WTC11 (cell line): ENCODE measurements at regions not wholly inside any gene's neighbourhood (a gene's known extent, or its start where the extent isn't known, plus 50 kb on each side); places are given as distances from the start of the nearest gene placed in this dataset.

Experiments used
- ATAC-seq: fragments of 200-7000 bp; cut with Tn5 transposase; 2 replicates; pipeline ENCODE4 v1.10.0; 2021; ENCODE audit warnings: mild to moderate bottlenecking, moderate library complexity
- CTCF ChIA-PET: fragments of 300-600 bp; sonication (Branson Sonifier 250); formaldehyde crosslinking; loops from one replicate; lab custom pipeline; 2021; ENCODE audit warnings: antibody characterized with exemption; lab: Charles Lee
- POLR2A ChIA-PET: fragments of 350-600 bp; sonication (Branson Sonifier 250); formaldehyde crosslinking; loops from one replicate; lab custom pipeline; 2021; ENCODE audit warnings: antibody characterized with exemption; lab: Charles Lee
- DNase-seq: peaks from one replicate; pipeline ENCODE4 v3.0.0; 2021; ENCODE audit warnings: low spot score
- H3K27ac Mint-ChIP-seq: 2 replicates; pipeline ENCODE4 v1.8.0; 2021; ENCODE audit warnings: mixed read lengths
- H3K27me3 Mint-ChIP-seq: 2 replicates; pipeline ENCODE4 v1.8.0; 2021; ENCODE audit warnings: low read depth, mild to moderate bottlenecking, moderate library complexity, mixed read lengths
- H3K36me3 Mint-ChIP-seq: 2 replicates; pipeline ENCODE4 v1.8.0; 2021; ENCODE audit warnings: mixed read lengths
- H3K4me1 Mint-ChIP-seq: 2 replicates; pipeline ENCODE4 v1.8.0; 2022; ENCODE audit warnings: mixed read lengths
- H3K4me3 Mint-ChIP-seq: 2 replicates; pipeline ENCODE4 v1.8.0; 2021; ENCODE audit warnings: mild to moderate bottlenecking, moderate library complexity, mixed read lengths
- H3K9me3 Mint-ChIP-seq: 2 replicates; pipeline ENCODE4 v1.8.0; 2021; ENCODE audit warnings: mixed read lengths
- CTCF ChIP-seq: fragments of 200-600 bp; IDR thresholded peaks from 2 replicates; pipeline ENCODE4 v1.8.0; 2022; ENCODE audit warnings: antibody characterized with exemption
- E2F5 ChIP-seq: sonication (generic); formaldehyde crosslinking; IDR thresholded peaks from 2 replicates; pipeline ENCODE4 v1.8.1; 2022; ENCODE audit warnings: mild to moderate bottlenecking, moderate library complexity, missing genetic modification reagents
- IRF1 ChIP-seq: sonication (generic); formaldehyde crosslinking; IDR thresholded peaks from 2 replicates; pipeline ENCODE4 v1.8.0; 2023; ENCODE audit warnings: missing genetic modification reagents
- MXD4 ChIP-seq: fragments of 250-450 bp; sonication (Bioruptor Pico); IDR thresholded peaks from 2 replicates; pipeline ENCODE4 v1.8.0; 2021; ENCODE audit warnings: mild to moderate bottlenecking, moderate library complexity, borderline replicate concordance
- PRDM15 ChIP-seq: sonication (generic); formaldehyde crosslinking; IDR thresholded peaks from 2 replicates; pipeline ENCODE4 v1.8.0; 2022; ENCODE audit warnings: missing genetic modification reagents
- TCF7 ChIP-seq: sonication (generic); formaldehyde crosslinking; IDR thresholded peaks from 2 replicates; pipeline ENCODE4 v1.8.0; 2022; ENCODE audit warnings: mild to moderate bottlenecking, low read depth, missing genetic modification reagents, moderate library complexity
- ZMAT4 ChIP-seq: fragments of 250-450 bp; sonication (Bioruptor Pico); IDR thresholded peaks from 2 replicates; pipeline ENCODE4 v1.9.0; 2021; ENCODE audit warnings: mild to moderate bottlenecking
- ZNF121 ChIP-seq: sonication (generic); formaldehyde crosslinking; IDR thresholded peaks from 2 replicates; pipeline ENCODE4 v1.8.0; 2023; ENCODE audit warnings: missing genetic modification reagents
- ZNF138 ChIP-seq: sonication (generic); formaldehyde crosslinking; conservative IDR thresholded peaks from 2 replicates; pipeline ENCODE4 v1.8.1; 2022; ENCODE audit warnings: mild to moderate bottlenecking, moderate library complexity, missing genetic modification reagents
- ZNF532 ChIP-seq: fragments of 250-450 bp; sonication (Bioruptor Pico); IDR thresholded peaks from 2 replicates; pipeline ENCODE4 v1.9.0; 2021; ENCODE audit warnings: mild to moderate bottlenecking, borderline replicate concordance

GRCh38 chr10:46234026-46234425 lies 52.8 kb upstream of the ANTXRL start:
- ChIA-PET POLR2A (no interaction called here), CTCF (no interaction called here)
- no peak overlapping the region for H3K4me3 Mint-ChIP-seq
- ATAC-seq, result no peak
- no peaks in the 10 kb centered on the region for H3K27me3 Mint-ChIP-seq
- no peak for DNase-seq
- no peak overlapping the region for H3K27ac Mint-ChIP-seq
- peaks cover 8% of the 10 kb centered on the region; the same call in 1 of the 2 replicates for H3K9me3 Mint-ChIP-seq
- H3K36me3 Mint-ChIP-seq, result no peaks in the 10 kb centered on the region
- H3K4me1 Mint-ChIP-seq, result peaks cover 1% of the 10 kb centered on the region
- TF ChIP-seq MXD4, result no peak
- no peak for TF ChIP-seq CTCF
- TF ChIP-seq ZNF532 (CRISPR knock-in tag), result no peak
- no peak for TF ChIP-seq TCF7 (CRISPR knock-in tag)

- no peaks in the 10 kb centered on the region for H3K4me1 Mint-ChIP-seq
- no peak for DNase-seq
Measured at GRCh38 chr10:46234431-46235060, 52.3 kb upstream of the ANTXRL start.

GRCh38 chr10:46235705-46236545 lies 50.9 kb upstream of the ANTXRL start:
- ATAC-seq (no peak), DNase-seq (no peak)
- POLR2A ChIA-PET, result no interaction called here
- CTCF ChIA-PET, result no interaction called here
- H3K4me1 Mint-ChIP-seq, result no peaks in the 10 kb centered on the region
- no peak overlapping the region for H3K27ac Mint-ChIP-seq
- H3K4me3 Mint-ChIP-seq, result no peak overlapping the region
- H3K9me3 Mint-ChIP-seq, result no peaks in the 10 kb centered on the region
- TF ChIP-seq ZNF121 (CRISPR knock-in tag), result no peak
- no peak for TF ChIP-seq PRDM15 (CRISPR knock-in tag)
- no peak for TF ChIP-seq E2F5 (CRISPR knock-in tag)
- no peak for TF ChIP-seq ZNF138 (CRISPR knock-in tag)
- no peaks in the 10 kb centered on the region for H3K27me3 Mint-ChIP-seq
- H3K36me3 Mint-ChIP-seq, result no peaks in the 10 kb centered on the region

More at GRCh38 chr10:46234431-46235060, 52.3 kb upstream of the ANTXRL start:
- Mint-ChIP-seq H3K9me3 (peaks cover 8% of the 10 kb centered on the region; the same call in 1 of the 2 replicates), H3K27ac (no peak overlapping the region), H3K36me3 (no peaks in the 10 kb centered on the region), H3K4me3 (no peak overlapping the region), H3K27me3 (no peaks in the 10 kb centered on the region)
- CTCF ChIA-PET, result no interaction called here
- ATAC-seq, result no peak
- POLR2A ChIA-PET, result no interaction called here
- TF ChIP-seq ZMAT4 (CRISPR knock-in tag) (no peak), IRF1 (no peak)
